HG03139 (cell line): ENCODE measurements at regions not wholly inside any gene's neighbourhood (a gene's known extent, or its start where the extent isn't known, plus 50 kb on each side); places are given as distances from the start of the nearest gene placed in this dataset.

Experiments
- ATAC-seq: cut with Tn5 transposase; IDR thresholded peaks from one replicate; pipeline ENCODE4 v1.9.1; 2021; ENCODE audit not compliant: unreplicated experiment

GRCh38 chr10:78771808-78772455 lies 296.8 kb upstream of the ZMIZ1 start:
- ATAC-seq: no peak

- no peak for ATAC-seq
These were observed 296.3 kb upstream of the ZMIZ1 start for GRCh38 chr10:78772486-78772885.

GRCh38 chr10:78772986-78773530 lies 295.7 kb upstream of the ZMIZ1 start:
- ATAC-seq: no peak

- ATAC-seq: no peak
These were observed 294.2 kb upstream of the ZMIZ1 start for GRCh38 chr10:78774614-78774998.

GRCh38 chr10:78774999-78775711 lies 293.6 kb upstream of the ZMIZ1 start:
- no peak for ATAC-seq

- no peak for ATAC-seq
These were observed 292.9 kb upstream of the ZMIZ1 start for GRCh38 chr10:78775891-78776290.

GRCh38 chr10:78776756-78777155 lies 292.0 kb upstream of the ZMIZ1 start:
- ATAC-seq: no peak

GRCh38 chr10:78777466-78777865 lies 291.3 kb upstream of the ZMIZ1 start:
- ATAC-seq: no peak

GRCh38 chr10:78777867-78778266 lies 290.9 kb upstream of the ZMIZ1 start:
- no peak for ATAC-seq

GRCh38 chr10:78778444-78779338 lies 290.1 kb upstream of the ZMIZ1 start:
- no peak for ATAC-seq

- no peak for ATAC-seq
These were observed 289.3 kb upstream of the ZMIZ1 start for GRCh38 chr10:78779339-78779955.

- no peak for ATAC-seq
These were observed 288.2 kb upstream of the ZMIZ1 start for GRCh38 chr10:78780551-78780961.

- ATAC-seq: no peak
These were observed 287.4 kb upstream of the ZMIZ1 start for GRCh38 chr10:78781251-78781913.

- ATAC-seq: no peak
These were observed 286.8 kb upstream of the ZMIZ1 start for GRCh38 chr10:78781991-78782390.

- ATAC-seq: no peak
These were observed 286.3 kb upstream of the ZMIZ1 start for GRCh38 chr10:78782441-78782840.

GRCh38 chr10:78783753-78784152 lies 285.0 kb upstream of the ZMIZ1 start:
- no peak for ATAC-seq

- no peak for ATAC-seq
These were observed 284.2 kb upstream of the ZMIZ1 start for GRCh38 chr10:78784546-78784945.

GRCh38 chr10:78785066-78785465 lies 283.7 kb upstream of the ZMIZ1 start:
- ATAC-seq: no peak

- no peak for ATAC-seq
These were observed 282.8 kb upstream of the ZMIZ1 start for GRCh38 chr10:78785991-78786390.

- no peak for ATAC-seq
These were observed 281.6 kb upstream of the ZMIZ1 start for GRCh38 chr10:78787125-78787524.
